ENCODE measurements at regions not wholly inside any gene's neighbourhood (a gene's known extent, or its start where the extent isn't known, plus 50 kb on each side); places are given as distances from the start of the nearest gene placed in this dataset.

DNA sequence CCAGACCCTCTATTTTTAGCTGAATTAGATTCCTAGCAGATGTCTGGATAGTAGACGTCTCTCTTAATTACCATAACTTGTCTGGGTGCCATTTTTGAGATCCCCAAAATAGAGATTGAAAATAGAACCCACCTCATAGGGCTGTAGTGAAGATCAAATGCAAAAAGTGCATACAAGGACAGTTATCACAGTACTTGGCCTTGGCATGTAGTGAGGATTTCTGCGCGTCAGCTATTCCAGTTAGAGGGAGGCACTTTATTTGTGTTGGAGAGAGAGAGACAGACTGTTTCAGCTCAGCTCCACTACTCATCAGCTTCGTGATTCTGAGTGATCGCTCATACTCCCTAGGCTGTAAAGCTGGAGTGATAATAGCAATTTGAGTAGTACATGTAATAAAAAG, 59.6 kb upstream of the CDH13 start:
- TF ChIP-seq CTCF (IDR thresholded peaks at IDR 0.05), result no peak
- Mint-ChIP-seq H3K9me3 (ENCODE audit: unreplicated experiment) (peaks cover 17% of the 10 kb centered on the region), H3K4me1 (ENCODE audit: unreplicated experiment) (no peaks in the 10 kb centered on the region), H3K4me3 (ENCODE audit: unreplicated experiment) (no peak overlapping the region), H3K27ac (ENCODE audit: unreplicated experiment) (no peak overlapping the region), H3K36me3 (ENCODE audit: unreplicated experiment) (no peaks in the 10 kb centered on the region), H3K27me3 (ENCODE audit: unreplicated experiment) (peaks cover 12% of the 10 kb centered on the region)
- DNase-seq (ENCODE audit: extremely low spot score, unreplicated experiment), result no peak

DNA sequence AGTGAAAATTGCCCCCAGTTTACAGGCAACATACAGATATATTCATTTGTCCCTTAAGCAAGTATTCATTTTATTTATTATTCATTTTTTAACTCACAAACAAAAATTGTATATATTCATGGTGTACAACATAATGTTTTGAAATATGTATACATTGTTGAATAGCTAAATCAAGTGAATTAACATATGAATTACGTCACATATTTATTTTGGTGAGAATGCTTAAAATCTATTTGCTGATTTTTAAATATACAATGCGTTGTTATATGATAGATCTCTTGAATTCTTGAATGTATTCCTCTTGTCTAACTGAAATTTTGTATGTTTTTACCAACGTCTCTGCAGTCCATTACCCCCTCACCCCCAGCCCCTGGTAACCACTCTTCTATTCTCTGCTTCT, 63.4 kb upstream of the CDH13 start:
- DNase-seq (ENCODE audit: extremely low spot score, unreplicated experiment), result no peak
- H3K4me3 Mint-ChIP-seq (ENCODE audit: unreplicated experiment), result no peak overlapping the region
- H3K27me3 Mint-ChIP-seq (ENCODE audit: unreplicated experiment), result peaks cover 6% of the 10 kb centered on the region
- TF ChIP-seq CTCF (IDR thresholded peaks at IDR 0.05), result no peak
- no peaks in the 10 kb centered on the region for H3K4me1 Mint-ChIP-seq (ENCODE audit: unreplicated experiment)
- peaks cover 10% of the 10 kb centered on the region for H3K9me3 Mint-ChIP-seq (ENCODE audit: unreplicated experiment)
- no peaks in the 10 kb centered on the region for H3K36me3 Mint-ChIP-seq (ENCODE audit: unreplicated experiment)
- H3K27ac Mint-ChIP-seq (ENCODE audit: unreplicated experiment), result no peak overlapping the region

- H3K9me3 Mint-ChIP-seq (ENCODE audit: unreplicated experiment), result peaks cover 10% of the 10 kb centered on the region
- H3K4me1 Mint-ChIP-seq (ENCODE audit: unreplicated experiment), result no peaks in the 10 kb centered on the region
- no peak for TF ChIP-seq CTCF (IDR thresholded peaks at IDR 0.05)
- H3K27me3 Mint-ChIP-seq (ENCODE audit: unreplicated experiment), result peaks cover 2% of the 10 kb centered on the region
- H3K4me3 Mint-ChIP-seq (ENCODE audit: unreplicated experiment), result no peak overlapping the region
- H3K36me3 Mint-ChIP-seq (ENCODE audit: unreplicated experiment), result no peaks in the 10 kb centered on the region
- DNase-seq (ENCODE audit: extremely low spot score, unreplicated experiment), result no peak
- H3K27ac Mint-ChIP-seq (ENCODE audit: unreplicated experiment), result no peak overlapping the region
Observed at GRCh38 chr16:82562183-82562683, 64.5 kb upstream of the CDH13 start.

- Mint-ChIP-seq H3K4me1 (ENCODE audit: unreplicated experiment) (no peaks in the 10 kb centered on the region), H3K4me3 (ENCODE audit: unreplicated experiment) (no peak overlapping the region), H3K27me3 (ENCODE audit: unreplicated experiment) (peaks cover 7% of the 10 kb centered on the region), H3K9me3 (ENCODE audit: unreplicated experiment) (peaks cover 10% of the 10 kb centered on the region), H3K36me3 (ENCODE audit: unreplicated experiment) (no peaks in the 10 kb centered on the region), H3K27ac (ENCODE audit: unreplicated experiment) (no peak overlapping the region)
- TF ChIP-seq CTCF (IDR thresholded peaks at IDR 0.05), result no peak
- DNase-seq (ENCODE audit: extremely low spot score, unreplicated experiment), result no peak
Observed at GRCh38 chr16:82560805-82561325, 65.9 kb upstream of the CDH13 start.

DNA sequence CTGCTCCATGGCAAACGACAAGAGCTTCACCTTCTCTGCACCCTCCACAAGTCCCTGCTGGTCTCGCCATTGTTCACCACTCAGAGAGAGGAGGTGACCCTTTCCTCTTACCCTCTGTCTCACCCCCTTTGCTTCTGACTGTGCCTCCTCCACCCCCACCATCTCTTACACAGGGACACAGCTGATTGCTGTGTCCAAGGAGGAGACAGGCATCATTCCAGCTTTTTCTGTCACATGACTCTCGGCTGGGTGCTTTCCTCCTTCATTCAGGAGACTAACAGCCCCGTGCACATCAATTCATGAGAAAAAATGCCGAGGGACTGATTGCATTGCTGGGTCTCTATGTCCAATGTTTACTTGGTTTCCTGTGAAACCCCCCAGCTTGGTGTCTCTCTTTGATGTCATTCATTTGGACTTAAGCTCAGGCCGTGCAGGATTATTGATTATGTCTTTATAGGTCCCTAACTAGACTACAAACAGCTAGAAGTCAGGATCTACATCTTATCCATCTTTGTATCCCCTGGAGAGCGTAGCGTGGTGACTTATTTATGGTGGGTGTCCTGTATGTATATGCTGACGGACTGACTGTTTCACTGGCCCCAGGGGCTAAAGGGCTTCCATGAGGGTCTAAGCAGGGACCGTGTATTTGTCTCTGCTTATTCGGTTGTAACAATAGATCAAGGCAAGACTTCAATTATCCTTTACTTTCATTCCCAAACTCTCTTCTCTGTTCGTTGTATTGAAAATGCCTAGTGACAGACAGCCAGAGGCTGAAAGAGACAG, 82.2 kb upstream of the CDH13 start:
- H3K9me3 Mint-ChIP-seq (ENCODE audit: unreplicated experiment), result no peaks in the 10 kb centered on the region
- H3K27me3 Mint-ChIP-seq (ENCODE audit: unreplicated experiment), result peaks cover 46% of the 10 kb centered on the region
- H3K27ac Mint-ChIP-seq (ENCODE audit: unreplicated experiment), result no peak overlapping the region
- no peak overlapping the region for H3K4me3 Mint-ChIP-seq (ENCODE audit: unreplicated experiment)
- no peak for DNase-seq (ENCODE audit: extremely low spot score, unreplicated experiment)
- H3K4me1 Mint-ChIP-seq (ENCODE audit: unreplicated experiment), result no peaks in the 10 kb centered on the region
- TF ChIP-seq CTCF (IDR thresholded peaks at IDR 0.05), result no peak
- no peaks in the 10 kb centered on the region for H3K36me3 Mint-ChIP-seq (ENCODE audit: unreplicated experiment)

Measured in osteocyte (in vitro differentiated cells).